ENCODE measurements at regions not wholly inside any gene's neighbourhood (a gene's known extent, or its start where the extent isn't known, plus 50 kb on each side); places are given as distances from the start of the nearest gene placed in this dataset.
"Not testable (repeated sequence)": the region's sequence is repeated elsewhere in the genome, so short reads cannot be mapped to it uniquely, and the experiment has no call there.

DNA sequence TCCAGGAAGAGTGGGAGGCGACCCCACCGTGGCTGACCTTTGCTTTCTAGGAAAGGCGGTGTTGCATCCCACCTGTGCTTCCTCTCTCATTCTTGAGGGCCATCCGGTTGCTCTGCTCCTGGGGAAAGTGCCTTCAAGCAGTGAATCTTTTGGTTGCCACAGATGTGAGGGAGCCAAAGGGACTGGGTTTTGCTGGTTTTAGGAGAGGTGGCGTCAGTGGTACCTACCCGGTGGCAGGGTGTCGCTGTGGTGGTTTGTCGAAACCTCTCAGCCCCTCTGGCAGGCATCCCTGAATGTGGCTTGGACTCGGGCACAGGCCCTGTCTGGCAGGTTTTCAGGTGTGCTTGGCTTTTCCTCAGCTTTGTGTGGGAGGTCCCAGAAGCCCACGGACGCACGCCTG is 611.5 kb downstream of the KCNJ18 start:
- Histone ChIP-seq H3K4me2 (ENCODE audit: insufficient read depth, low read length) (no peak overlapping the region), H4K20me1 (ENCODE audit: insufficient read depth, low read length) (no peaks in the 10 kb centered on the region), H3K4me1 (ENCODE audit: insufficient read depth, low read length) (no peaks in the 10 kb centered on the region), H3K9ac (ENCODE audit: low read depth, low read length) (no peak overlapping the region), H3K9me3 (ENCODE audit: insufficient read depth, low read length, severe bottlenecking) (peaks cover 38% of the 10 kb centered on the region), H3K27ac (ENCODE audit: low read length) (no peak overlapping the region), H3K79me2 (ENCODE audit: insufficient read depth, low read length) (no peaks in the 10 kb centered on the region), H2AFZ (ENCODE audit: low read depth, low read length) (no peak overlapping the region), H3K36me3 (ENCODE audit: insufficient read depth, low read length) (no peaks in the 10 kb centered on the region), H3K4me3 (ENCODE audit: low read depth in 1 of 2, low read length in 2 of 2) (no peak overlapping the region), H3K27me3 (ENCODE audit: insufficient read depth, low read length, poor library complexity) (no peaks in the 10 kb centered on the region)
- DNase-seq: no peak
- TF ChIP-seq, protein P1, sequence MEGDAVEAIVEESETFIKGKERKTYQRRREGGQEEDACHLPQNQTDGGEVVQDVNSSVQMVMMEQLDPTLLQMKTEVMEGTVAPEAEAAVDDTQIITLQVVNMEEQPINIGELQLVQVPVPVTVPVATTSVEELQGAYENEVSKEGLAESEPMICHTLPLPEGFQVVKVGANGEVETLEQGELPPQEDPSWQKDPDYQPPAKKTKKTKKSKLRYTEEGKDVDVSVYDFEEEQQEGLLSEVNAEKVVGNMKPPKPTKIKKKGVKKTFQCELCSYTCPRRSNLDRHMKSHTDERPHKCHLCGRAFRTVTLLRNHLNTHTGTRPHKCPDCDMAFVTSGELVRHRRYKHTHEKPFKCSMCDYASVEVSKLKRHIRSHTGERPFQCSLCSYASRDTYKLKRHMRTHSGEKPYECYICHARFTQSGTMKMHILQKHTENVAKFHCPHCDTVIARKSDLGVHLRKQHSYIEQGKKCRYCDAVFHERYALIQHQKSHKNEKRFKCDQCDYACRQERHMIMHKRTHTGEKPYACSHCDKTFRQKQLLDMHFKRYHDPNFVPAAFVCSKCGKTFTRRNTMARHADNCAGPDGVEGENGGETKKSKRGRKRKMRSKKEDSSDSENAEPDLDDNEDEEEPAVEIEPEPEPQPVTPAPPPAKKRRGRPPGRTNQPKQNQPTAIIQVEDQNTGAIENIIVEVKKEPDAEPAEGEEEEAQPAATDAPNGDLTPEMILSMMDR (IDR thresholded peaks at IDR 0.05; ENCODE audit: borderline replicate concordance, extremely low read depth, low read length, poor library complexity, severe bottlenecking): no peak
- TF ChIP-seq EZH2 (IDR thresholded peaks at IDR 0.05; ENCODE audit: borderline replicate concordance, low read depth, low read length, severe bottlenecking): no peak
- ATAC-seq (ENCODE audit: insufficient read depth, low read depth): no peak

DNA sequence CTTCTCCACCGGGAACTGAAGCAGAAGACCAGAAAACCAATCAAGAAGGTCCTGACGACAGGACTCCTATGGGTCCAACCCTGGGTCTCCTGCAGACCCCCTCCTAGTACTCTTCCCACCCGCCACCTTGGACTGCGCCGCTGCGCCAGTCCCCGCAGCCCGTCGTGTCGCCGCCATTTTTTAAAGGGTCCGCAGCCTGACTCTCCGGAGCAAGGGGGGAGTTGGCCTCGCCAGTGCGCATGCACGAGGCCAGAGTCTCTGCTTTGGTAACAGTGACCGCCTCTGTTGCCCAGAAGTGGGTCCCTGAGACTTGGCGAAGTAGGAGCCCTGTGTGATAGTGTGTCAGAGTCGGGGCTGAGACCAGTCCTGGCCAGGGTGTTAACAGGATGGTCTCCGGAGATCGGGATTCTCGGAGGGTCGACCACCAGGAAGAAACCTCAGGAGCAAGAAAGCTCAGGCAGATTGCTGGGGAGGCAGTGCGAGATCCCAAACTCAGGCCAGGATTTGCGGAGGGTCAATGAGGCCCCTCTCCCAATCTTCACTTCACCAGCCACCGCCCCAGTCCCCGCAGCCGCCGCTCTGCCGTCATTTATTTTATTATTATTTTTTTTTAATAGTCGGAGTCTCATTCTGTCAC is 612.5 kb downstream of the KCNJ18 start:
- H4K20me1 ChIP-seq (ENCODE audit: insufficient read depth, low read length): no peaks in the 10 kb centered on the region
- no peak for TF ChIP-seq EZH2 (IDR thresholded peaks at IDR 0.05; ENCODE audit: borderline replicate concordance, low read depth, low read length, severe bottlenecking)
- TF ChIP-seq, protein P1 (IDR thresholded peaks at IDR 0.05; ENCODE audit: borderline replicate concordance, extremely low read depth, low read length, poor library complexity, severe bottlenecking): no peak
- no peak overlapping the region for H3K27ac ChIP-seq (ENCODE audit: low read length)
- peaks cover 37% of the 10 kb centered on the region for H3K9me3 ChIP-seq (ENCODE audit: insufficient read depth, low read length, severe bottlenecking)
- DNase-seq (no peak), ATAC-seq (ENCODE audit: insufficient read depth, low read depth) (no peak)
- no peaks in the 10 kb centered on the region for H3K4me1 ChIP-seq (ENCODE audit: insufficient read depth, low read length)
- H3K9ac ChIP-seq (ENCODE audit: low read depth, low read length): no peak overlapping the region
- no peaks in the 10 kb centered on the region for H3K79me2 ChIP-seq (ENCODE audit: insufficient read depth, low read length)
- H3K4me2 ChIP-seq (ENCODE audit: insufficient read depth, low read length): no peak overlapping the region
- H2AFZ ChIP-seq (ENCODE audit: low read depth, low read length): no peak overlapping the region
- no peaks in the 10 kb centered on the region for H3K36me3 ChIP-seq (ENCODE audit: insufficient read depth, low read length)
- H3K27me3 ChIP-seq (ENCODE audit: insufficient read depth, low read length, poor library complexity): no peaks in the 10 kb centered on the region
- H3K4me3 ChIP-seq (ENCODE audit: low read depth in 1 of 2, low read length in 2 of 2): no peak overlapping the region

DNA sequence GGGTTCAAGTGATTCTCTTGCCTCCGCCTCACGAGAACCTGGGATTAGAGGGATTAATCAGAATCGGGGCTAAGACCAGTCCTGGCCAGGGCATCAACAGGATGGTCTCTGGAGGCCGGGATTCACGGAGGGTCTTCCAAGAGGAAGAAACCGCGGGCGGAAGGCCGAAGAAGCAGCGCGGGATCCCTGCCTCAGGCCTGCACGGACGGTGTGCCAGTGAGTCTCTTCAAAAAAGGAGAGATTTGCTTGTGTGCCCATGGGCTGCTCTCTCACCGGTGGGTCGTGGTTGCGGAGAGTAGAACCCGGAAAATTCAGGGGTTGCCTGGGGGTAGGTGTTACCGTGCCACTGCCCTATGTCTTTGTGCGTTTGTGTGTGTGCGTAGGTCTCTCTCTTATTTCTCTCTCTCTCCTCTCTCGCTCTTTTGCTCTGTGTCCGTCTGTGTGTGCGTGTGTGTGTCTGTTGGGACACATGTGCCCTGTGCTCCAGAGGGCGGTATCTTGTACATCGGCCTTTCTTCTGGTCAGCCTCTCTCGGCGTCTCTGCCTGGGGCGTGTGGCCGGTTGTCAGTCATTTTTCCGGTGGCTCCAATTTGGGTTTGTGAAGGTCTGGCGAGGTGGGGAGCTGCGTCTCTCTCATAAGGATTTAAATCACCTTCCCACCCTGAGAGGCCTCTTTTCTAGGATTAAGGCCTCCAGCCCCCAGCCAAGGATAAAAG is 613.2 kb downstream of the KCNJ18 start:
- ATAC-seq (ENCODE audit: insufficient read depth, low read depth): no peak
- Histone ChIP-seq H3K27me3 (ENCODE audit: insufficient read depth, low read length, poor library complexity) (no peaks in the 10 kb centered on the region), H3K27ac (ENCODE audit: low read length) (no peak overlapping the region), H3K79me2 (ENCODE audit: insufficient read depth, low read length) (no peaks in the 10 kb centered on the region), H2AFZ (ENCODE audit: low read depth, low read length) (no peak overlapping the region), H3K9me3 (ENCODE audit: insufficient read depth, low read length, severe bottlenecking) (peaks cover 30% of the 10 kb centered on the region), H3K4me3 (ENCODE audit: low read depth in 1 of 2, low read length in 2 of 2) (no peak overlapping the region), H4K20me1 (ENCODE audit: insufficient read depth, low read length) (no peaks in the 10 kb centered on the region), H3K4me2 (ENCODE audit: insufficient read depth, low read length) (no peak overlapping the region), H3K9ac (ENCODE audit: low read depth, low read length) (no peak overlapping the region), H3K36me3 (ENCODE audit: insufficient read depth, low read length) (no peaks in the 10 kb centered on the region), H3K4me1 (ENCODE audit: insufficient read depth, low read length) (no peaks in the 10 kb centered on the region)
- TF ChIP-seq, protein P1 (IDR thresholded peaks at IDR 0.05; ENCODE audit: borderline replicate concordance, extremely low read depth, low read length, poor library complexity, severe bottlenecking): no peak
- no peak for TF ChIP-seq EZH2 (IDR thresholded peaks at IDR 0.05; ENCODE audit: borderline replicate concordance, low read depth, low read length, severe bottlenecking)
- DNase-seq: no peak

DNA sequence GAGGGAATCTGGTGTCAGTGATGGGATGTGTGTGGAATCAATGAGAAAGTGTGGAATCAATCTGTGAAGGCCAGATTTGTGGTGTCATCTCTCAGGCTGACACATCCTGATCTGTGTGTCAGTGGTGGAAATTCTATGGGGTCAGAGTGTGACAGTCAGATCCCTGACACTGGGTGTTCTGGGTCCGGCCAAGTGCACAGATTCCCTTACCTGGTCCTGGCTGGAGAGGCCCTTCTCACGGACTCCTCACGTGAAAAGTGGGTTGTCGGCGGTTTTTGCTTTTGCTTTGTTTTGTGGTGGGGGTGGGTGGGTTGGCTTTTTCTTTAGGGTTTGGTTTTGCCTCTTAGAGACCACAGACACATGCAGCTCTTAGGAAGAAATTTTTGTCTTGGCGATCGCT is 618.0 kb downstream of the KCNJ18 start:
- H3K36me3 ChIP-seq (ENCODE audit: insufficient read depth, low read length); H3K4me2 ChIP-seq (ENCODE audit: insufficient read depth, low read length); H3K9me3 ChIP-seq (ENCODE audit: insufficient read depth, low read length, severe bottlenecking); H3K27ac ChIP-seq (ENCODE audit: low read length); H3K9ac ChIP-seq (ENCODE audit: low read depth, low read length); H3K4me1 ChIP-seq (ENCODE audit: insufficient read depth, low read length); H4K20me1 ChIP-seq (ENCODE audit: insufficient read depth, low read length); ATAC-seq (ENCODE audit: insufficient read depth, low read depth); DNase-seq; H3K79me2 ChIP-seq (ENCODE audit: insufficient read depth, low read length); H3K27me3 ChIP-seq (ENCODE audit: insufficient read depth, low read length, poor library complexity); H2AFZ ChIP-seq (ENCODE audit: low read depth, low read length); H3K4me3 ChIP-seq (ENCODE audit: low read depth in 1 of 2, low read length in 2 of 2): not testable (repeated sequence)
